ENCODE measurements at regions not wholly inside any gene's neighbourhood (a gene's known extent, or its start where the extent isn't known, plus 50 kb on each side); places are given as distances from the start of the nearest gene placed in this dataset.

GRCh38 chr9:12141422-12141821 is 551.8 kb upstream of the TYRP1 start:
- no peak for TF ChIP-seq CTCF (conservative IDR thresholded peaks at IDR 0.05; ENCODE audit: low read length)
- TF ChIP-seq EZH2phosphoT487 (IDR thresholded peaks at IDR 0.05; ENCODE audit: borderline replicate concordance, low read depth, low read length), result no peak

All from OCI-LY7 (cell line).